HG02973 (cell line): ENCODE measurements at regions not wholly inside any gene's neighbourhood (a gene's known extent, or its start where the extent isn't known, plus 50 kb on each side); places are given as distances from the start of the nearest gene placed in this dataset.

Source experiments
- ATAC-seq: cut with Tn5 transposase; IDR thresholded peaks from one replicate; pipeline ENCODE4 v1.9.1; 2021; ENCODE audit warnings: moderate library complexity; ENCODE audit not compliant: unreplicated experiment

DNA sequence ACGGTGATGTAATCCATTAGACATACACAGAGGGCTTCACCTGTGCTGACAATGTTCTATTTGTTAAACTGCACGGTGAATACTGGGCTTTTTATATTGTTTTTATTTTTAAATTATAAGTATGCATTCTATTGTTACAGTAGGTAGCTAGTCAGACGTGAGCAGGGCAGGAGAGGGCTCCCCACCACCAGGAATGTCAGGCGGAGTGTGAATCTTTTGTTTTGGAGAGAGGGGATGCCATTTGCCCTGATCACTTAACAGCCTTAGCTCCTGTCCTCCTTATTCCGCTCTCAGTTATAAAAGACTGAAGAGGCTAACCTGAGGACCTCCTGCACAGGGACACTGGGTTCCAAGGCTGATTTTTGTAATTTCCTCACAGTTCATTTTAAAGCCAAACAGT, 151.6 kb upstream of the TAPT1 start:
- no peak for ATAC-seq

DNA sequence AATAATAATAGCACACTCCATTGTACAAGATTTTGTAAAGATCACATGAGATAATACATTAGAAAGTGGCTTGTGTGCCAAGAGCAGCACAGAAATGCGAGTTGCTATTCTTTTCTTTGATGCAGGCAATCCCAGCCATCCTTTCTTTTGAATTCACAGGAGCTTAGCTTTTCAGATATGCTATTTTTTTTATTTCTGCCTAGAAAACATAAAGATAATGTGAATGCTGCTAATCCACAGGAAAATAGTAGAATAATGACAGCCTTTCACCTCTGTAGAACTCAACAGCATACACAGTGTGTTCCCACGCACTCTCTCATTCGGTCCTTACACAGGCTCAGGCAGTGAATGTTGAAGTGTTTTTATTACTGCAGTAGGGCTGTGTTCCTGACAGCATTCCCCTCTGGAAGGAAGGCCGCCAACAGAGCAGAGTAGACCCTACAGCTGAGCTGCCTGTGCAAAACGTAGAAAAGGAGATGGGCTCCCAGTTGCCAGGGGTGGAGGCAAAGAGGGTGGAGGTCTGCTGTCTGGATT, 138.8 kb upstream of the TAPT1 start:
- no peak for ATAC-seq

DNA sequence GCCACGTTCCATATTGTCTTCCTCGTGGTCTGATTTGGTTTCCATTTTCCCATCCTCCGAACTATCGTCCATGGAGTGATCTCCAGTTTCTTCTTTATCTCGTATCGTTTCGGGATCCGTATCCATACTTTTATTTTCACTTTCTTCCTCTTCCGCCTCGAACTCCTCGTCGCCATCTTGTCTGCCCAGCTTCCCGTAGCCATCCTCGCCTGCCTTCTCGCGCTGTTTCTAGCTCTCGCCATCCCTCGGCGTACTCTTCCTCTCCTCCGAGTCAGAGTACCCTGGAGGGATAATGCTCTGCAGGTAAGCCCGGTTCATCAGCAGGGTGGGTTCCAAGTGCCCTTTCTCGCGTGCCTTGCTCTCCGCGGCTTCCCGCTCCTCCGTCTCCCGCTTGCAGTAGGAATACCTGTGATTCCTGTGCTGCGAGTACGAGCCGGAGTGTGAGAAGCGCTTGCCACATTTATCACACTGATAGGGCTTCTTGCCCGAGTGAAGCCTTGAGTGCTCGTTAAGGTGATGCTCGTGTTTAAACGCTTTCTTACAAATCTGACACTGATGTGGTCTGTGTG, 134.5 kb upstream of the TAPT1 start:
- ATAC-seq = no peak

DNA sequence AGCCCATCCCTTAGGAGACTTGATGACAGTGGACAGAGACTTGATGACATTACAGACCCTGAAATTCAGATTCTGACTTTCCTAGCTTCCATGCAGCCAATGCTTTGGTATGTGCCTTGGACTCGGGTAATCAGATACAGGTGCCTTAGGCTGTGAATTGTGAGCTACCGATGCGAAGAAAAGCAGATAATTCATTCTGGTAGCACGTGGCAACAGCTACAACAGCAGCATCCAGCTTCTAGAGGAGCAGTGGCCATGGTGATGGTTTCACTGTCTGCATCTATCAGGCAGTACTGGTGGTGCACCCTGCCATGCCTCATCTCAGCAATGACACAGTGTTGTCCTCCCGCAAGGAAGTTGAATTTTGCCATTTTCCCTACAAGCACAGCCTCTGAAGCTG, 126.9 kb upstream of the TAPT1 start:
- no peak for ATAC-seq

DNA sequence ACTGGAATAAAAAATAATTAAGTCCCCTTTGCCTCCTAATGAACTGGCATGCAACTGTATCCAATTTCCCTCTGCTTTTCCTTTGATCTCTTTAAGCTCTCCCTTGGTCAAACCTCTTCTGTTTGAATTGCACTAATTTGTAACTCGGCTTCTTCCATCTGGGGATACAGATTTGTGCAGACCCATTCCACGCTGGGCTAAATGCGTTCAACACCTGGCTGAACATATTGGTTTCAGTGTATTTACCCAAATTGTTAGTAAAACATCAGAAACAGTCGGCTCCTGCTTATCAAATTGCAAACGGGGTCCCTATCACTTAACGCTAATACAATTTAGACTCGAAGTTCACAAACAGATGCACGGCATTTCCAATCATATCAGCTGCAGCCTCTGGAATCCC, 124.9 kb upstream of the TAPT1 start:
- ATAC-seq = no peak

DNA sequence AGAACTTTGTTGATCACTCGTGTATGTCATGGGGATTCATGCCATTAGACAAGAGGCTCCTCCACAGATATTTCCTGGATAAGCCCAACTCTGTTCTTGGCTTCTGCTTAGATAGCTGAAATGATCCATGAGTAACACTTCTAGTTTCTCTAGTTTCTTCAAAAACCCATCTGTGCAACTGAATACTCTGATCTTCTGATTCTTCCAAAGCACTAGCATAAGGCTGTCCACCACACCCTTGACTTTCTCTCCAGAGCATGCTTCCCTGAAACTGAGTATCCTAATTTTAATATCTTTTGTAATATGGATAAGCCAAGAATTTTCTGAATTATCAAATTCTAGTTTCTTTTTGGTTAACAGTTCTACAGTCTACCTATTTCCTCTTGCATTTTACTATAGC, 118.6 kb upstream of the TAPT1 start:
- no peak for ATAC-seq

DNA sequence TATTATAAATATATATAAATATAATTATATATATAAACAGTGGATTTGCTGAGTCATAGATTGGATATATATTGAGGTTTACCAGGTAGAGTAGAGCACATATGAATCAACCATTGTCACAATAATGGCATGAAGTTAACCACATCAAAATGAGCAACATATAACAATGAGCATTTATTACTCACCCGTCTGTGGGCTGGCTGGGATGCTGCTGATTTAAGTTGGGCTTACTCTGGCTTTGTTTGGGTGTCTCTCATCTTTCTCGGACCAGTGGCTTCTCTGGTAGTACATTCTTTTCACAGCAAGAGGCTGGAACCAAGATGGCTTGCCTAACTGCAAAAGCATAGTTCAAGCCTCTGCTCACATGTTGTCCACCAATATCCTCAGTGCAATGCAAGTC, 111.7 kb upstream of the TAPT1 start:
- ATAC-seq = no peak

DNA sequence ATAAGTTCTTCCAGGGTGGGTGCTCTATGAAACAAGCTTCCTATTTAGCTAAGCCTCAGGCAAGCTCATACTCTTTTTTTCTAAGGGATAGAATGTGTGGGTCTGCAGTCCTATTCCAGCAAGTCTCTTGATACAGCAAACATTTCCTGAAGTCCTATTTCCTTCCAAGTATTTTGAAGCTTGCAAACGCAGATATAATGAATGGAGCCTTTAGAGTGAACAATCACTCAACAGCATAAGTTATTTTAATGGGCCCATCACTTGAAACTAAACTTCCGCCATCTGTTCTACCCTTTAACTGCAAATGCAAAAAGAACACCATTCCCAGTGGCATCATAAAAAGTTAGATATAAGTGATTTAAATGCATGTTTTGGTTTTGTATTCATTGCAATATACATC, 108.3 kb upstream of the TAPT1 start:
- no peak for ATAC-seq

DNA sequence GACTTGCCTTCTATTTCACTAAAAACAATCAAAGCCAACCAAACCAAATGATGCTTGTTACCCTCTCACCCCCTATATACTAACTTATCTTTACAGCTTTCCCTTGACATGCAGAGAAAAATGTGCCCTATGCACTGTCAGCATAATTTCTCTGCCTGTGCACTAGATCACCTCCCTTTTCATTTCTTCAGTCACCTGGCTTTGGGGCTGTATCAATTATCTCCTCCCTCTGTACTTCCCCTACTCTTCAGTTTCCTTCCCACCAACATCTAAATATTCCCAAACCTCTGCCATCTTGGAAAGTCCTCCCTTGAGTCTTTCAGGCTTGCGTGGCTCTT, 103.5 kb upstream of the TAPT1 start:
- no peak for ATAC-seq

DNA sequence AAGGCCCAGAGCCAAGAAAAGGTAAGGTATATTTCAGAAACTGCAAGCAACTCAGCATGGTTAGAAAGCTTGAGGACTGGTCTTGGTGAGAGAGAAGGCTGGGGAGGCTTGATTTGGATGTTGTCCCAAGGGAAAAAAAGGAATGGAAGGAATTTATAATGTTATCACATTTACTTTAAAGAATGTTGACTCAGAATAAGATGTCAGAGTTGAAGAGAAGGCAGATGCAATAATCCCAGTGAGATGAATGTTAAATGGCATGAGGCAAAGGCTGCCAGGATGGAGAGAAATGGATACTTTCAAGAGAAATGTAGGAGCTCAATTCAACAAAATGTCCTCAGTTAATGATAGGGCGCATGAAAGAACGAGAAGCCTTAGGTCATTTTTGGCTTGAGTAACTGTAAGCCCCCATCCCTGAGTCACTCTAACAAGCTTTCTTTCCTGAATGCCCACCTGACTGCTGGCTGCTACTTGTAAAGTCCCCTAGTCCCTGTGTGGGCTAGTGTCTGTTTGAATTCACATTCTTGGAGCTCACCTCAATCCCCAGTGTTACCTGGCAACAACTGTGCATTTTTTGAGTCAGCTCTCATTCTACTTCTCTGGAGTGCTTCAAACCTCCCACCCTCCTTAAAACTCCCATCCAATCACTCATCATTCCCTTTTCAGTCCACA, 103.0 kb upstream of the TAPT1 start:
- no peak for ATAC-seq

DNA sequence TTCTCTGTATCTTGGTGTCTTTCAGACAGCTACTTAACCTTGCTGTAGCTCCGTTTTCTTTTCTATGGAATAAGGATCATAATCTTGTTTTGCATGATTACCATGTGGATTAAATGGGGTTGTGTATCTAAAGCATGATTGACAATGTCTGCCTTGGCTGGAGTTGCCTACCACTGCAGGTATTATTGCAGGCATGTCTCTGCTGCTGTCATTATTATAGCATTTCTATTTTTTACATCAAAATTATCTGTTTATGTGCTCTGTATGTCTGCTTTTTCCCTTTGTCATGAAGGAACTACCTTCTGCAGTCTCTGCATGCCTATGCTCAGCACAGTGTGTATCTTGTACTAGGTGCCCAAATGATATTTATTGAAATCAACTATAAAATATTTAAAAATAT, 95.9 kb upstream of the TAPT1 start:
- ATAC-seq = no peak

DNA sequence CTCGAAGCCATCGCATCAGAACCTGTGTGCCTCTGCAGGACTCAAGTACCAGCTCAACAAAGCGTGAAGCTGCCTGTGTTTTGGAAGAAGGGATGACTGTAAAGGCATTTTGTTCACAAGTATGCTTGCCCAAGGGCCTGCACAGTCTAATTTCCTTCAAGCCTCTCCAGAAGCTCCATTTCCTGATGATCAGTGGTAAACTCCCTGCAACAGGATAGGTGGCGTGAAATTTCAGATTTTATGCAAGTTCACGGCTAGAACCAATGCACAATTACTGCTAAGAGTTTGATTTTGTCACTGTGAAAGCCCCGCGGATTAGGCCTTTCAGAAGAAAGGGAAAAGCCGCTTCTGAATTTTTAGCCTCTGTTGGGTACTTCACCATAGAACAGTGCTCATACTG, 89.2 kb upstream of the TAPT1 start:
- no peak for ATAC-seq

DNA sequence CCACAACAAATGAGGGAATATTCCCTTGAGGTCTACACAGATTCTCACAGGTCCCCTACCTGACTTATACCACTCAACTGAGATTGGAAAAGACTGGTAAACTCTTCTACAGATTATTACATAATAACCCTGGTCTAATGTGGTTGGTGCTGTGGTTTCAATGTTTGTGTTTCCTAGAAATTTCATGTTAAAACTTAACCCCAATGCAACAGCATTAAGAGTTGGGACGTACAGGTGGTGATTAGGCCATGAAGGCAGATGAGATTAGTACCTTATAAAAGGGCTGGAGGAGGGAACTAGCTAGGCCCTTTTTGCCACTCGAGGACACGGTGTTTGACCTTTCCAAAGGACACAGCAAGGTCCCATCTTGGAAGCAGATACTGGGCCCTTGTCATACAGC, 84.3 kb upstream of the TAPT1 start:
- ATAC-seq = no peak

DNA sequence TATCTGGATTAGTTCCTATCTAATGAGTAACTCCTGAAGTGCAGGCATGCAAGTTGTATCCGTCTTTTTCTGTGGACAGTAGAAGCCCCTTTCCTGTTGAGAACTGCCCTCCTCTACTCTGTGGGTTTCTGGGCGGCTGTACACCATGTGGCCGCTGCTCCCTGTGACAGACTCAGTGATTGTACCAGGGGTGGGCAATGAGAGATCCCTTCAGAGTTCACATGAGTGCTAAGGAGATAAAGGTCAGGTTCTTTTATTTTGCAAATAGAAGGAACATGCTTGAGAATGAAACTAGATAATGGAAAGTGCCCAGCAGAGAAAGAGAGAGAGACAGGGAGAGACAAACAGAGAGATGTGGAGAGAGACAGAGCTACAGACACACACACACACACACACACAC, 76.4 kb upstream of the TAPT1 start:
- no peak for ATAC-seq

DNA sequence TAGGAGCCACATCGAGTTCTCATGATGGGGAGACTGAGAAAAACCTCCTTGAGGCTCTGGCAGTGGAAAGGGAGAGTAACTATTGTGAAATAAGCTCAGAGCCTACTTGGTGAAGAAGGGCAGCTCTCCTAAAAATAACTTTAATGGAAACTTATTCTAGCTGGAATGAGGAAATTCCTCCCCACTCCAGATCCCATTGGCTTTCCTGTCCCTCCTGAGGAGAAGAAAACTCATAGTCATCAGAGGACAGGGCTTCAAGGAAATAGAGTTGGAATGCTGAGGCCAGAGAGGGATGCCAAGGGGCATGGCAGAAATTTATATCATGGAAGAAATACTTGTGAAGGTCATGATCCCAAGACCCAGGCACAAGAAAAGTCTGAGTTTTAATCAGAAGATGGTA, 70.7 kb upstream of the TAPT1 start:
- no peak for ATAC-seq

DNA sequence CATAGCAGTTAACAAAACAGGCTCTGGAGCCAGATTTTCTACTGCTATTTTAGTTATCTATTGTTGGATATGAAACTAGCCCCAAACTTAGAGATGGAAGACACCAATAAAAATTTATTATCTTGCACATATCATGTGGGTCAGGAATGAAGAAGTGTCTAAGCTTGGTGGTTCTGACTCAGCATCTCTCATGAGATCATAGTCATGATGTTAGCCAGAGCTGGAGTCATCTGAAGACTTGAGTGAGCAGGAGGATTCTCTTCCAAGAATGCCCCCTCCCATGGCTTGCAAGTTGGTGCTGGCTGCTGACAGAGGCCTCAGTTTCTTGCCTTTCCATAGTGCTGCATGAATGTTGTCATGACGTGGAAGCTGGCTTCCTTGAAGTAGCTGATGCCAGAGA, 68.2 kb upstream of the TAPT1 start:
- ATAC-seq = no peak

DNA sequence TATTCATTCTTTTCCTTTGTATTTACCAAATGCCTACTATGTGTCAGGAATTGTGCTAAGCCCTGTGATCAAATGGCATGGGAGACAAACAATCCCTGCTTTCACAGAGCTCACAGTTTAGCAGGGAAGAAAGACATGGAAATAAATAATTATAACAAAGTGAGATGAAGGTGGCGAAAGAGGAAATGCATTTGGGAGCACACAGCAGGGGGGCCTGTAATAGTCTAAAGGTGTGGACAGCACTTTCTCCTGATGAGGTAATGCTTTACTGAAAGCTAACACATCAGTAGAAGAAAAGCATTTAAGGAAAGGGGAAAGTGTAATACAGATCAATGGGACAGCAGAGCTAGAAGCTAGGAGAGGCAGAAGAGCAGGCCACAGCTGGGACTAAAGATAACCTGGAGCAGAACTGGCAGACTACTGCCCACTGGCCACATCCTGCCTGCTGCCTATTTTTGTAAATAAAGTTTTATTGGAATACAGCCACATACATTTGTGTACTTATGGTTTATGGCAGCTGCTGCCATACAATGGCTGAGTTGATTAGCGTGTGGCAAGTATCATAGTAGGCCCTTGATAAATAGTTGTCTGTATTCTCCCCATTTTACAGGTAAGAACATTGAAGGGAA, 67.1 kb upstream of the TAPT1 start:
- no peak for ATAC-seq

DNA sequence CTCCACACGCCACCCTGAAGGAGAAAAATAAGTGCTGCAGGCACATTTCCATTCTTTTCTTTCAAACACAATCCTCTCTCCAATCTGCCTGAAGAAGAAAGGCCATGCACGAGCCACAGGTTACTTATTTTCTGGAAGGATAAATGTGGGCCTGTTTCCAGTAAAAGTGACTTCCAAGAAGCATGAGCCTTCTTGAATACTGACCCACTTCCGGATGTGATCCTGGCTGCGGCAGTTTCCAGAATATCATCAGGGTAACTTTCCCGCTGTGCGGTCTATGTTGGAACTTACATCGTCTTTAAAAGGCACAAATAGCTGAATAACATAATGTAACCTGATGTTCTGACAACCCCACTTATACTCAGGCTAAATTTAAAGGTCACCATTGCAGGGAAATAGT, 66.3 kb upstream of the TAPT1 start:
- ATAC-seq = no peak

DNA sequence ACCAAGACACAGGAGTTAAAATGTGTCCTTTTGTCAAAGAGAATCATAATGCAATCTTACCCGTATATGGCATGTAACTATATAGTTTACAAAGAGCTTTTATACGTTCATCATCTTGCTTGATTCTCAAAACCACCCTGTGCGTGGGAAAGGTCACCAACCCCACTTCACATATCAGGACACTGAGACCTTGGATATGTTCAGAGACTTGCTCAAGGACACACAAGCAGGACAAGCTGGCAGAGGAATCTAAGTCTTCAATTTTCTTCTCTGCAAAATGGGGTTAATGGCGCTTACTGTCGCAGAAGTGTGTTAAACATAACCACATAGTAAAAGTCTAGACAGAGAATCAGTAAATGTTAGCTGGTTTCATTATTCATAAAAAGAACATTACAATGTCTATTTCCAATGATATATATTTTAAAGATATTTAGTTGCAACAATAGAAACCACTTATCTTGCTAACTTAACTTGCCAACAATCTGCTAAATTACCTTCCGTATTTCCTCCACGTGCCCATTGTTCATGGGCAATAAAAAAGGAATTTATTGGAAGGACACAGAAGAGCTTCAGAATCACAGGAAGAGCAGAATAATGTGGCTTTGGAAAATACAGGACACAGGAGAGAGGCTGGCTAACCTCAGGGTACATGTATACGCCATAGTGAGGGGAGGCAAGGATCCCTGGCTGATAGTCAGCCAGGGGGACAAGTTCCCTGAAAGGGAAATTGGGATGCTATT, 64.6 kb upstream of the TAPT1 start:
- no peak for ATAC-seq

DNA sequence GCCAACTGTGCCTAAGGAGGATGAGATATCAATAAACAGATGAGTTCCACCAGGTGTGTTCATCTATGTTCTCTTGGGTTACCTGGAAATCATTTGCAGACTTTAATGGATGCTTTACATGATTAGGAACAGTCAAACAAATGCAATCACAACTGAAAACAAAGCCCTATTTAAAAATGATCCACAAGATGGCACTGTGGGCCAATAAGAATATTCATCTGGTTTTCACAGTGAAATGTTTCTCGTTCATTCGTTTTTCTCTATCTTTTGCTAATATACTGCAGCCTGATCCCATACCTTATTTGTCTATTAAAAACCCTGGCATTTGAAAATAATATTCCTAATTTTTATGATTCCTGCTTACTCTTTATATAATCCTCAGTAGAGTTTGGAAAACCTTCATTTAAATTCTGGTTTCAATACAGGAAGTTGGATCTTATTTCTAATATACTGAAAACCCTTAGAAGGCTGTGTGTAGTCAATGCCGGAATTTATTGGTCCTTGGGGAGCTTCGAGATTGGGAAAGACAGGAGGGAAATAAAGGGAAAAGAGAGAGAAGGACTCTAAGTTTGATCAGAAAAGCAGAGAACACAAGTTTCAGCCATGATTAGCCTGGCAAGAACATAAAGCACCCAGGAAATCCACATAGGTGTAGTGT, 63.8 kb upstream of the TAPT1 start:
- no peak for ATAC-seq

DNA sequence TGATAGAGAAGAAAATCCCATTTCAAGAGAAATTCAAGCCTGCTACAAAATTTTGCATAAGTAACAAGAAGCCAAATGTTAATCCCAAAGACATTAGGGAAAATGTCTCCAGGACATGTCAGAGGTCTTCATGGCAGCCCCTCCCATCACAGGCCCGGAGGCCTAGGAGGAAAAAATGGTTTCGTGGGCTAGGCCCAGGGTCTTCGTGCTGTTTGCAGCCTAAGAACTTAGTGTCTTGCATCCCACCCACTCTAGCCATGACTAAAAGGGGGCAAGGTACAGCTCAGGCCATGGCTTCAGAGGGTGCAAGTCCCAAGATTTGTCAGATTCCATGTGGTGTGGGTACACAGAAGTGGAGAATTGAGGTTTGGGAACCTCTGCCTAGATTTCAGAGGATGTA, 57.8 kb upstream of the TAPT1 start:
- ATAC-seq = no peak

DNA sequence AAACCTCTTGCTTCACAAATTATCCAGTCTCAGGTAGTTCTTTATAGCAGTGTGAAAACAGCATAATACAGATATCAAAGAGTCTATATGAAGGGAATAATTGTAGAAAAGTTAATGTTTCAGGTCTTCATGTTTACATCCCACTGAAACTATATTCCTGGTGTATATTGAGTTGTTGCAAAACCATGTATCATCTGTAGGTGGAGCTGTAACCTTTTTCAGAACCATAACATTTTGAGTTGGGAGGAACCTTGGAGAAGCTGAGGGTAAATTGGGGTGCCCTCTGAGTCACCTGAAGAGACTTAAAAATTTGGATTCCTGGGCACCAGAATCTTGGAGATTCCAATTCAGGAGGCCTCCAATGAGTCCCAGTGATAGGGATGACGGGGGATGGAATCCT, 51.9 kb upstream of the TAPT1 start:
- no peak for ATAC-seq
